ENCODE measurements at regions not wholly inside any gene's neighbourhood (a gene's known extent, or its start where the extent isn't known, plus 50 kb on each side); places are given as distances from the start of the nearest gene placed in this dataset.
"Not testable (repeated sequence)": the region's sequence is repeated elsewhere in the genome, so short reads cannot be mapped to it uniquely, and the experiment has no call there.

GRCh38 chr5:87195616-87196015 is 72.1 kb upstream of the RASA1 start:
- DNase-seq (ENCODE audit: low spot score in 2 of 2), result no peak
- Histone ChIP-seq H3K36me3 (no peaks in the 10 kb centered on the region), H3K4me1 (no peaks in the 10 kb centered on the region), H3K4me3 (no peak overlapping the region), H3K27ac (no peak overlapping the region), H3K9me3 (no peaks in the 10 kb centered on the region), H3K27me3 (no peaks in the 10 kb centered on the region)
- TF ChIP-seq POLR2A (IDR thresholded peaks at IDR 0.05), result no peak
- no peak for TF ChIP-seq CTCF (IDR thresholded peaks at IDR 0.05)
- TF ChIP-seq POLR2AphosphoS5 (IDR thresholded peaks at IDR 0.05), result no peak
- intact Hi-C loops (cut with DNase I; ENCODE audit: low total_unique reads), result no loop called here

GRCh38 chr5:87198010-87198409 is 69.7 kb upstream of the RASA1 start:
- no peak for DNase-seq (ENCODE audit: low spot score in 2 of 2)
- Histone ChIP-seq H3K4me3 (no peak overlapping the region), H3K36me3 (no peaks in the 10 kb centered on the region), H3K27me3 (no peaks in the 10 kb centered on the region), H3K27ac (no peak overlapping the region), H3K4me1 (no peaks in the 10 kb centered on the region), H3K9me3 (no peaks in the 10 kb centered on the region)
- intact Hi-C loops (cut with DNase I; ENCODE audit: low total_unique reads), result no loop called here
- no peak for TF ChIP-seq POLR2A (IDR thresholded peaks at IDR 0.05)
- TF ChIP-seq POLR2AphosphoS5 (IDR thresholded peaks at IDR 0.05), result no peak
- no peak for TF ChIP-seq CTCF (IDR thresholded peaks at IDR 0.05)

GRCh38 chr5:87199246-87199645 is 68.4 kb upstream of the RASA1 start:
- H3K36me3 ChIP-seq; H3K4me1 ChIP-seq; H3K4me3 ChIP-seq; DNase-seq (ENCODE audit: low spot score in 2 of 2); H3K27me3 ChIP-seq; H3K27ac ChIP-seq; intact Hi-C loops (cut with DNase I; ENCODE audit: low total_unique reads); H3K9me3 ChIP-seq: not testable (repeated sequence)

GRCh38 chr5:87199704-87200103 is 68.0 kb upstream of the RASA1 start:
- H3K4me3 ChIP-seq; intact Hi-C loops (cut with DNase I; ENCODE audit: low total_unique reads); H3K9me3 ChIP-seq; DNase-seq (ENCODE audit: low spot score in 2 of 2); H3K36me3 ChIP-seq; H3K4me1 ChIP-seq; H3K27ac ChIP-seq; H3K27me3 ChIP-seq: not testable (repeated sequence)

- DNase-seq (ENCODE audit: low spot score in 2 of 2), result no peak
- Histone ChIP-seq H3K36me3 (no peaks in the 10 kb centered on the region), H3K27me3 (no peaks in the 10 kb centered on the region), H3K9me3 (no peaks in the 10 kb centered on the region), H3K4me3 (no peak overlapping the region), H3K27ac (peak overlapping the region in 1 of 2 donors; percentile 55), H3K4me1 (no peaks in the 10 kb centered on the region)
- intact Hi-C loops (cut with DNase I; ENCODE audit: low total_unique reads), result no loop called here
- TF ChIP-seq CTCF (IDR thresholded peaks at IDR 0.05), result no peak
- TF ChIP-seq POLR2AphosphoS5 (IDR thresholded peaks at IDR 0.05), result no peak
- no peak for TF ChIP-seq POLR2A (IDR thresholded peaks at IDR 0.05)
Measured at GRCh38 chr5:87210076-87210475, 57.6 kb upstream of the RASA1 start.

- H3K4me3 ChIP-seq, result no peak overlapping the region
Measured at GRCh38 chr5:87210743-87211142, 56.9 kb upstream of the RASA1 start.

More at GRCh38 chr5:87210743-87211142, 56.9 kb upstream of the RASA1 start:
- Histone ChIP-seq H3K27ac (peak overlapping the region in 1 of 2 donors; percentile 55), H3K27me3 (no peaks in the 10 kb centered on the region), H3K9me3 (no peaks in the 10 kb centered on the region), H3K36me3 (no peaks in the 10 kb centered on the region), H3K4me1 (no peaks in the 10 kb centered on the region)
- TF ChIP-seq CTCF (IDR thresholded peaks at IDR 0.05), result no peak
- TF ChIP-seq POLR2A (IDR thresholded peaks at IDR 0.05), result no peak
- no peak for TF ChIP-seq POLR2AphosphoS5 (IDR thresholded peaks at IDR 0.05)
- DNase-seq (ENCODE audit: low spot score in 2 of 2), result no peak
- intact Hi-C loops (cut with DNase I; ENCODE audit: low total_unique reads), result no loop called here

All from breast epithelium (tissue), 4 donors.